ENCODE measurements at regions not wholly inside any gene's neighbourhood (a gene's known extent, or its start where the extent isn't known, plus 50 kb on each side); places are given as distances from the start of the nearest gene placed in this dataset.

DNA sequence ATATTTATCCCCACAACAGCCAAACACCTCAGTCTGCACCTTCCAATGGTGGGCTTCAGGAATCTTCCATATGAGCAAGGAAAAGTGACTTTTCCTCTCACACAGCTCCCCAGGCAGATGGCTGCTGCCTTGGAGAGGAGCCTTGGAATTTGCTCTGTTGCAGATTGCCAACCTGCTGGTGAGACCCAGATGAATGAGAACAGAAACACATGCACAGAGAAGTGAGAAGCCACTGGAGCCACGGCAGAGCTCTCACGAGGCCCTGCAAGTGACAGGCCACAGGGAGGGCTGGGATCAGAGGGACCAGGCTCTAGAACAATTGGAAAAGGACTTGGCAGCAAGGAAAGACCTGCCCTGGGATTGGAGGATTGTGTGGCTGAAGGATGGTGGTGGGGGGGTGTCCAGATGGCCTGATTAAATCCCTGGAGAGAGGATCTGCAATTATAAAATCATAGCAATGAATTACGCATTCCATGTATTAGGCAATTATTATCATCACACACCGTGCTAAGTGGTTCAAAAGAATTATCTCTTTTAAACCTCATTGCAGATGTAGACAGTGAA is 84.9 kb upstream of the PWP1 start:
- CTCF ChIA-PET (ENCODE audit: unreplicated experiment): no interaction called here
- no peak for TF ChIP-seq EZH2phosphoT487 (IDR thresholded peaks at IDR 0.05; ENCODE audit: borderline replicate concordance, low read depth, low read length)
- TF ChIP-seq, protein P1, sequence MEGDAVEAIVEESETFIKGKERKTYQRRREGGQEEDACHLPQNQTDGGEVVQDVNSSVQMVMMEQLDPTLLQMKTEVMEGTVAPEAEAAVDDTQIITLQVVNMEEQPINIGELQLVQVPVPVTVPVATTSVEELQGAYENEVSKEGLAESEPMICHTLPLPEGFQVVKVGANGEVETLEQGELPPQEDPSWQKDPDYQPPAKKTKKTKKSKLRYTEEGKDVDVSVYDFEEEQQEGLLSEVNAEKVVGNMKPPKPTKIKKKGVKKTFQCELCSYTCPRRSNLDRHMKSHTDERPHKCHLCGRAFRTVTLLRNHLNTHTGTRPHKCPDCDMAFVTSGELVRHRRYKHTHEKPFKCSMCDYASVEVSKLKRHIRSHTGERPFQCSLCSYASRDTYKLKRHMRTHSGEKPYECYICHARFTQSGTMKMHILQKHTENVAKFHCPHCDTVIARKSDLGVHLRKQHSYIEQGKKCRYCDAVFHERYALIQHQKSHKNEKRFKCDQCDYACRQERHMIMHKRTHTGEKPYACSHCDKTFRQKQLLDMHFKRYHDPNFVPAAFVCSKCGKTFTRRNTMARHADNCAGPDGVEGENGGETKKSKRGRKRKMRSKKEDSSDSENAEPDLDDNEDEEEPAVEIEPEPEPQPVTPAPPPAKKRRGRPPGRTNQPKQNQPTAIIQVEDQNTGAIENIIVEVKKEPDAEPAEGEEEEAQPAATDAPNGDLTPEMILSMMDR (conservative IDR thresholded peaks at IDR 0.05; ENCODE audit: low read length): no peak
- H3K4me2 ChIP-seq (ENCODE audit: low read length): no peak overlapping the region
- BruUV-seq (replicated peaks): no TSS peak
- H3K4me3 ChIP-seq (ENCODE audit: low read depth, low read length, poor library complexity, severe bottlenecking): no peak overlapping the region
- no peak for DNase-seq (ENCODE audit: low spot score)
- H3K27ac ChIP-seq (ENCODE audit: low read depth, low read length, poor library complexity, severe bottlenecking): no peak overlapping the region
- H4K20me1 ChIP-seq (ENCODE audit: insufficient read depth, low read length): no peaks in the 10 kb centered on the region
- no peaks in the 10 kb centered on the region for H3K79me2 ChIP-seq (ENCODE audit: insufficient read depth, low read depth, low read length)
- no peaks in the 10 kb centered on the region for H3K4me1 ChIP-seq (ENCODE audit: insufficient read depth, low read length, poor library complexity, severe bottlenecking)
- POLR2A ChIA-PET: interaction anchor here (0.6 to 0.7 kb wide), 2 partner anchors 151 to 251 kb away, joined by 3 to 4 read pairs; no protein-coding TSS in a partner anchor
- intact Hi-C loops (cut with micrococcal nuclease; ENCODE audit: unreplicated experiment): no loop called here
- H3K36me3 ChIP-seq (ENCODE audit: insufficient read depth, low read length): no peaks in the 10 kb centered on the region
- H3K9me3 ChIP-seq (ENCODE audit: low read length): no peaks in the 10 kb centered on the region
- H2AFZ ChIP-seq (ENCODE audit: low read length): no peak overlapping the region
- H3K9me2 ChIP-seq (ENCODE audit: insufficient read depth, low read length): no peaks in the 10 kb centered on the region

DNA sequence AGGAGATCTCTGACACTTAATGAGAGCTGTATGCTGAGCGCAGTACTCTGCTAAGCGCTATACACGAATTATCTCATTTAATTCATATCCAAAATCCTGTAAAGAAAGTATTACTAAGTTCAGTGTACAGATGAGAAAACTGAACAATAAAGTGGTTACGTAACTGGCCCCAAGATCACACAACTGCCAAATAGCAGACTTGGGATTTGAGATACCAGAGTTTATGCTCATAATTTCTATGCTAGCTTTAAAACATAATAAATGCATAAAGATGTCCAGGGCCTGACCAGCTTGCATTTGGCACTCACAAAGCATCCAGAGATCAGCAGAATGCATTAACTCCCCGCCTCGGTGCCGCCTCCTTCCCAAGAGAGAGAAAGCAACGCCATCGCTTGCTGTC is 83.2 kb upstream of the PWP1 start:
- no peaks in the 10 kb centered on the region for H4K20me1 ChIP-seq (ENCODE audit: insufficient read depth, low read length)
- no peak overlapping the region for H3K4me2 ChIP-seq (ENCODE audit: low read length)
- no peak for DNase-seq (ENCODE audit: low spot score)
- H3K4me1 ChIP-seq (ENCODE audit: insufficient read depth, low read length, poor library complexity, severe bottlenecking): no peaks in the 10 kb centered on the region
- no peaks in the 10 kb centered on the region for H3K36me3 ChIP-seq (ENCODE audit: insufficient read depth, low read length)
- intact Hi-C loops (cut with micrococcal nuclease; ENCODE audit: unreplicated experiment): no loop called here
- no peak overlapping the region for H3K27ac ChIP-seq (ENCODE audit: low read depth, low read length, poor library complexity, severe bottlenecking)
- TF ChIP-seq EZH2phosphoT487 (IDR thresholded peaks at IDR 0.05; ENCODE audit: borderline replicate concordance, low read depth, low read length): no peak
- TF ChIP-seq, protein P1 (conservative IDR thresholded peaks at IDR 0.05; ENCODE audit: low read length): no peak
- BruUV-seq (replicated peaks): no TSS peak
- ChIA-PET CTCF (ENCODE audit: unreplicated experiment) (no interaction called here), POLR2A (no interaction called here)
- H3K9me2 ChIP-seq (ENCODE audit: insufficient read depth, low read length): no peaks in the 10 kb centered on the region
- no peak overlapping the region for H2AFZ ChIP-seq (ENCODE audit: low read length)
- H3K9me3 ChIP-seq (ENCODE audit: low read length): no peaks in the 10 kb centered on the region
- H3K79me2 ChIP-seq (ENCODE audit: insufficient read depth, low read depth, low read length): no peaks in the 10 kb centered on the region
- H3K4me3 ChIP-seq (ENCODE audit: low read depth, low read length, poor library complexity, severe bottlenecking): no peak overlapping the region

DNA sequence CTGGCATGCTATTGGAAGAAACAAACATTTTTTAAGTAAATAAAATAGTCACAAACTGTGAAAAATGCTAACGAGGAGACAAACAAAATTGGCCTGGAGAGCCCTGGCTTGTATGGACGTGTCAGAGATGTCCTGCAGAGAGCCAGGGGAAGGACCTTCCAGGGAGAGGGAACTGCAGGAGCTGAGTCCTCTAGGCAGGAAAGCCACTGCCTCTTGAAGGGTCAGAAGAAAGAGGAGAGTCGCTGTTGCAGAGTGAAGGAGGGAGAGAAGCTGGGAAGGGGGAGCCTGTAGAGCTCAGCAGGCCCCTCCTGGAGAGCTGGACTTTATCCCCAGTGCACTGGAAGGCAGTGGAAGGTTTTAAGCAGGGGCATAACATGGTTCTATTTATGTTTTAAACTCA is 80.3 kb upstream of the PWP1 start:
- H3K27ac ChIP-seq (ENCODE audit: low read depth, low read length, poor library complexity, severe bottlenecking): no peak overlapping the region
- H3K36me3 ChIP-seq (ENCODE audit: insufficient read depth, low read length): no peaks in the 10 kb centered on the region
- H2AFZ ChIP-seq (ENCODE audit: low read length): no peak overlapping the region
- no peak for DNase-seq (ENCODE audit: low spot score)
- no peaks in the 10 kb centered on the region for H3K79me2 ChIP-seq (ENCODE audit: insufficient read depth, low read depth, low read length)
- CTCF ChIA-PET (ENCODE audit: unreplicated experiment): no interaction called here
- no peaks in the 10 kb centered on the region for H3K9me2 ChIP-seq (ENCODE audit: insufficient read depth, low read length)
- H4K20me1 ChIP-seq (ENCODE audit: insufficient read depth, low read length): no peaks in the 10 kb centered on the region
- no TSS peak for BruUV-seq (replicated peaks)
- no peak overlapping the region for H3K4me3 ChIP-seq (ENCODE audit: low read depth, low read length, poor library complexity, severe bottlenecking)
- no peak overlapping the region for H3K4me2 ChIP-seq (ENCODE audit: low read length)
- H3K4me1 ChIP-seq (ENCODE audit: insufficient read depth, low read length, poor library complexity, severe bottlenecking): no peaks in the 10 kb centered on the region
- POLR2A ChIA-PET: interaction anchor here (0.8 kb wide), 1 partner anchor 28 kb away, joined by 4 read pairs; no protein-coding TSS in a partner anchor
- no peak for TF ChIP-seq EZH2phosphoT487 (IDR thresholded peaks at IDR 0.05; ENCODE audit: borderline replicate concordance, low read depth, low read length)
- TF ChIP-seq, protein P1 (conservative IDR thresholded peaks at IDR 0.05; ENCODE audit: low read length): no peak
- no peaks in the 10 kb centered on the region for H3K9me3 ChIP-seq (ENCODE audit: low read length)
- intact Hi-C loops (cut with micrococcal nuclease; ENCODE audit: unreplicated experiment): no loop called here
